OCI-M1 (cell line): ENCODE measurements at regions not wholly inside any gene's neighbourhood (a gene's known extent, or its start where the extent isn't known, plus 50 kb on each side); places are given as distances from the start of the nearest gene placed in this dataset.

Source experiments
- DNase-seq: peaks from one replicate; lab custom pipeline; 2025; lab: John Stamatoyannopoulos, UW

DNA sequence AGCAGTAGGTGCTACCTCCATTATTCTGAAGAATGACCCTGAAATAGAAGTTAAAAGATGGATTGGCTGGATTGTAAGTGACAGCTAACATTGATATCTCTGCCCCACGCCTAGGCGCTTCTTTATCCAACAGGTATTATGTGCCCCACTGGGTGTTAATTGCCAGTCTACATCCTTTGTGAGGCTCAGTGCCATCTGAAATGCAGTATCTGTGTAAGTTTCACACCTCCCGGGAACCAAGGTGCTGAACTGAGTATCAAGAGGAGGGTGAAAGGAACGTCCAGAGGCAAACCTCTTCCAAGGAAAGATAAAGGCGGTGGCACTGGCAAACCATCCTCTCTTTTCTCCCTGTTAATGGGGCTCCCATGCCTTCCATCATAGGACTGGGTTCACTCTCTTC lies 181.1 kb upstream of the UBL3 start:
- no peak for DNase-seq

- no peak for DNase-seq
These were observed 179.8 kb upstream of the UBL3 start for GRCh38 chr13:30030141-30030750.

DNA sequence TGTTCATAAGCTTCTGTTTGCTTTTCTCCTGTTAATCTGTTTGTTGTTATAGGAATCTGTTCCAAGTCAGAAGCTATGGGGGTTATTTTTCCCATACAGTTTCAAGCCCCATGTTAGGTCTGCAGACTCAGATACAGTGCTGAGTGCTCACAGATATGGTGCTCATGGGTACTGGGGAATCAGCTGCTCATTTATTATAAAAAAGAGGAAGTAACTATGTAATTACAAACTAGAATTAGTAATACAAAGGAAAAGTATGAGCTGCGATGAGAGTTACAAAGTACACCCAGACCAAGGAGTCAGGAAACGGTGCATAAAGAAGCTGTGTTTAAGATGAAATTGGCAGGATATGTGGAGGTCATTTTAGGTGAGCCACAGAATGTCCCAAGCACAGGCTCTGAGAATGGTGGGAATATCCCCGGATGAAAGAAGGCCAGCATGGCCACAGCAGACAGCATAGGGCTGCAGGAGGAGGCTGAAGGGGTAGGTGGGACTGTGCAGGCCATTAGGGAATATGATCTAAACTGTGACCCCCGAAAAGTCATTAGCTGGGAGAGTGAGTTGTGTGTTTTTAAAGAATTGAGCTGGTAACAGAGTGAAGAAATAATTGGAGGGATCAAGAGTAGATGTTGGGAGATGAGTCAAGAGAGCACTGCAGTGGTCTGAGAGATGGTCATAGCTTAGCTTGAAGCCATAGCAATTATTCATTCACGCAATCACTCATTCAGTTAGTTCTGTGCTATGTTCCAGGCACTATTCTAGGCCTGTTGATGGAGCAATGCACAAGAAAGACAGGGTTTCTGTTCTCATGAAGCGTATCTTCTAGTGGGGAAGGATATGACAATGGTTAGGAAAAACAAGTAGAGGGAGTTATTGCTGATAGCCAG lies 177.4 kb upstream of the UBL3 start:
- peak; percentile 0 for DNase-seq

- no peak for DNase-seq
These were observed 176.5 kb upstream of the UBL3 start for GRCh38 chr13:30026909-30027308.

DNA sequence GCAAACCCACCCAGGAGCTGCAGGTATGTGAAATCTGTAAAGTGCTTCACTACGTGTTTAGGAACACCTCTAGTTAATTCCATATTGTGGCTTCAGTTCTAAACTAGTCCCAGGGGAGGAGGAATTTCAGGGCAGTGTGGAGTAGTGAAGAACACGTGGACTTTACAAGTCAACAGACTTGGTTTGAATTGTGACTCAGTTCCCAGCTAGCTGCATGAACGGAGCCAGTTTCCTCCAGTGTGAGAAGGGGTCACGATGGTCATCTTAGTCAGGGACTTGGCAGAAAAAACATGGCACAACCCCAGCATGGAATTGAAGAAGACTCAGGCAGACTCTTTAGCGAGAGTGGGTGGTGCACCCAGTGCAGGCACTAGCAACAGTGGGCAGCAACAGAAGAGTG lies 175.7 kb upstream of the UBL3 start:
- DNase-seq: no peak

- no peak for DNase-seq
These were observed 174.9 kb upstream of the UBL3 start for GRCh38 chr13:30025351-30025750.

- no peak for DNase-seq
These were observed 173.9 kb upstream of the UBL3 start for GRCh38 chr13:30024125-30024865.

- no peak for DNase-seq
These were observed 172.9 kb upstream of the UBL3 start for GRCh38 chr13:30023196-30023895.

DNA sequence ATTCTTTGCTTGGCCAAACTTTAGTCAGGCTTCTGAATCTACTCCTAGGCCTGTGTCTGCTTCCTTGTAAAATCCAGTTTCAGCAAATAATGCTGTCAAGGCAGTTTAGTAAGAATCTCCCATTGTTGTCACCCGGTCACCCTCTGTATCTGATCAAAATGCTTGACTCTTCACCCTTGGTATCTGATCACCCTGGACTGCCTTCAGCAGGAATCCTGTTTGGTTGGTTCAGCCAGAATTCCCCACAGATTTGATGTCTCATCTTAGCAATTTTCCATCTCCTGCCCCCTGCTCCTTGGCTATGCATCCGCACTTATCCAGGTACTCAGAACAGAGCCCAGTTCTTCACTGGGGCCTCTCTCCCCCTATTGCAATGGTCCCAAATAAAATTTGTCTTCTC lies 172.4 kb upstream of the UBL3 start:
- no peak for DNase-seq

DNA sequence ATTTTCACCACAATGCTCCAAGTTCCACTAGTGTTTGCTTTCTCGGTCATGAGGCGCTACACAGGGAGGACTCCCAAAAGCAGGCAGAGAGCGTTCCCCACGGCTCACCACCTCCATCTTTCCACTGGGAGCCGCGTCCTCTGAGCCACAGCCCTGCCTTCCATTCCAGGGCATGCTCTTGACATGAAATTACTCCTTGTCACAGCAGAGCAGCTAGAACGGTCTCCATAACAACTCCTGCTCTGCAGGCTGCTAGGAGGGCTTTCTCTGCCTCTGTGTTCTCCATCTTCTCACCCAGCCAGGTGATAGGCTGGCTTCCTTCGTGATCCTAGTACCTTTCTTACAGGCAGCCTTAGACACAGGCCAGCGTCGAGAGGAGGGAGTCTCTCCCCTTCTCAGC lies 171.8 kb upstream of the UBL3 start:
- no peak for DNase-seq

GRCh38 chr13:30021611-30022010 lies 171.2 kb upstream of the UBL3 start:
- DNase-seq: no peak

GRCh38 chr13:30020726-30021312 lies 170.4 kb upstream of the UBL3 start:
- no peak for DNase-seq

DNA sequence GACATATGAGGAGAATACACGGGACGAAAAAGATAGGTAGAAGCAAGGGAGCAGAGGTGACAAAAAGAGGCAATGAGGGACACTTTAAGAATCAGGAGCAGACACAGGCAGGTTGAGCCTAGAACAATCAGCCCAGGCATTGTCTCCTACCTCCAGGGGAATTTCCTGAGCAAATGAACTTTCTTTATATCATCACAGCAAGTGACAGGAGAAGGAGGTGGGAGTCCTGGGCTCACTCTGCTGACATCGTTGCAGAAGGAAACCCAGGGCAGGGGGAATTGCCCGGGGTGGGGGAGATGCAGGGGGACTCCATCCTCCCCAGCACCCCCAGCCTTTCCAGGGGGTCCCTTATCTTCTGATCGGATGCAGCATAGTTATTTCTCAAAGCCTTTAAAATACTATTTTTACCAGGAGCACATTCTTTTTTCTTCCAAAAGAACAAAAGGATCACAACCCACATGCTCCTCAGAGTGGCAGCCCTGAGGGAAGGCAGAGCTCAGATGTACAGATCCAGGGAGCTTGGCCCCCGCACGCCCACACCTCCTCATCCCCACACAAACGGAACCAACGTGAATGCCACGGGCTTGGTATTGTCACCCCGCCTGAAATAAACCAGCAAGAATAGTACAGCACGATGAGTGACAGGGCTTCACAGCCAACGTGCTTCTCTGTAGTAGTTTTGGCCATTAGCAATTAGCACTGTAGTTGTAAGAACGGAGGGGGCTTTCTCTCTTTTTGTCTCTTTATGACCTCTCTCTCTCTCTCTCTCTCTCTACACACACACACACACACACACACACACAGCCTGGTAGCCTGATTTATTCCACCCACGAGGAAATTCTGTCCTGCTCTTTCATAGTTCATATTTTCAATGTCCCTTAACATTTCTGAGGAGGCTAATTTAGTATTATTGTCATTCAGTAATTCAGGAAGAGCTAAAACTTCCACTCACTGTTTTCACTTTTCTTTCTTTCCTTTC lies 169.5 kb upstream of the UBL3 start:
- no peak for DNase-seq

DNA sequence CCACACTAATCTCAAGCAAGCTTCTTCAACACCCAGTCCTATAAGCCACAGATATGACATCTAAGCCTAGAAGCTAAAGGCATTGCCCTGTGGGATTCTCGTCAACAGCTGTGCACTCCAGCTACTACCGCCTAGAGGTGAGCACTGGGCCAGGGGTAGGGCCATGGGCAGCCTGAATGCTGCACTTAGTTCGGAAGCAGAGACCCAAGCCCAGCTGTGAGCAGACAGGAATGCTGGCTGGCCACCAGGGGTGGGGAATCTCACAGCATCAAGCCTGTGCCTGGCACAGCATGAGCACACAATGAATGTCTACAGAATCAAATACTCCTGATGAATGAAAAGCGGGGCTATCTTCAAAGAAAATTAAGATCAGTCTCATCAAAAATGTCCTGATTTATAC lies 167.5 kb upstream of the UBL3 start:
- no peak for DNase-seq

- DNase-seq: no peak
These were observed 166.0 kb upstream of the UBL3 start for GRCh38 chr13:30016398-30016797.

DNA sequence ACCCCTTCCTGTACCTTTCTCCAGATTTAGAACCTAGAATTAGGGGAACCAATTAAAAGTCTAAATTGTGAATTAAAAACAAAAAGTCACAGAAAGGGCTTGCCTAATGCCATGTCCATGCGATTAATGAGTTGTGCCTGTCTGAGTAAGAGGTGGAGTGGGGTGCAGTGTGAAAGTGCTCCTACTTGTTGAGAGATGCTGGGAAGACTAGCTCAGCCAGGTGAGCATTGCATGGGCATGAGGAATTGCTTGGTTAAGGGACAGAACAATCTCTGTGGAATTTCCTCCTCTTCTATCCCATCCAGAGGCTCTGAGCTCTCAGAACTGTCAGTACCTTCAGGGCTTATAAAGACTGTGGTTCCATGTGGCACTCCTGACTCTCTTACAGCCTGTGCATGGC lies 159.0 kb upstream of the UBL3 start:
- DNase-seq: no peak

GRCh38 chr13:30006246-30006645 lies 155.8 kb upstream of the UBL3 start:
- no peak for DNase-seq

DNA sequence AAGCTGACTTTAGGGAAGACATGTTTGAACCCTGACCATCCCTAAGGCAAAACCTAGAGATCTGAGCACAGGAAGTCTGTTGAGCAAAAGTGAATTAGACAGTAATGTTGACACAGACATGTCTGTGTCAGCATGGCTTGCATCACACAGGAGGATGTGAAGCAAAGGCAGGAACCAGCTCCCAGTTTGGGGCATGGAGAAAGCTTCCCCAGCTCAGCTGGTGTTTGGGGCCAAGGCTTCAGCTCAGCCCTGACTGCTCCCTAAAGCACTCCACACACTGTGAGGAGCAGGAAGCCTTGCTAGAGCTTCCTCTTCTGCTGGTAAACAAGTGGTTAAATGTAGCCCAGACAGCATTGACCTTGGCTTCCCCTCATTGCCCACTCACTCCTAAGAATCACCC lies 153.8 kb upstream of the UBL3 start:
- DNase-seq: no peak

GRCh38 chr13:30002577-30002976 lies 152.2 kb upstream of the UBL3 start:
- no peak for DNase-seq

DNA sequence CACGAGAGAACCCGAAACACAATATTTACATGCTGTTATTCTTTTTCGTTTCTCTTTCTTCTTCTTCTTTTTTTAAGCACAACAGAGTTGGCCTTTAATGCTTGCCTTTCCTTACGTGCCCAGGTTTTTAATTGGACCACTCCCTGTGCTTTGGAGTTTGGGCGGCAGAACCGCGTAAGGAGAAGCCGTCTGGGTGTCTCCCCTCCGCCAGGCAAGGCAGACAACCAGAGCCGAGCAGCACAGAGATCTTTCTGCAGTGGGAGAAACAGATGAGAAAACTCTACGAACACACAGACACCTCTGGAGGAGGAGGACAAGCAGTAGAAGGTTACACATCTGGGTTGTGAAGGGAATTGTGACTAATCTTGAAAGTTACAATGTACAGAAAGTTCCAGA lies 150.0 kb upstream of the UBL3 start:
- no peak for DNase-seq
